ENCODE measurements at regions not wholly inside any gene's neighbourhood (a gene's known extent, or its start where the extent isn't known, plus 50 kb on each side); places are given as distances from the start of the nearest gene placed in this dataset.
A peak's percentile ranks its signal among the peaks of the same experiment; 100 is the strongest.
"Not testable (repeated sequence)": the region's sequence is repeated elsewhere in the genome, so short reads cannot be mapped to it uniquely, and the experiment has no call there.

DNA sequence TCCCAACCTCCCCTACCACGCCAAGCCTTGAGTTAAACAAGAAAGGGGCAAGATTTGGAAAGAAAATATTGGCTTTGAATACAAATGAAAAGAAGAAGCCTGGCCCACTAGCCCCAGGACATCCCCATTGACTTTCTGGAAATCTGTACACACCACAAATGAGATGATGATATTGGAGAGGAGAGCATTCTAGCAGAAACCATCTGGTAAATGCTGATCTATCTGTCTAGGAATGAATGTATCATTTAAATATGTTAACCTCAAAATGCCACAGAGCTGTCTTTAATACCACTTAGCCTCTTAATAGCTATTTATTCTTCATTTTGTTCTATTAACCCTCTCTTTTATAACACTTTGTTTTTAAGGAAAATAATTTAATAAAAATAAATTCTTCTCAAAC is 270.2 kb upstream of the PDE4D start:
- DNase-seq, result no peak

DNA sequence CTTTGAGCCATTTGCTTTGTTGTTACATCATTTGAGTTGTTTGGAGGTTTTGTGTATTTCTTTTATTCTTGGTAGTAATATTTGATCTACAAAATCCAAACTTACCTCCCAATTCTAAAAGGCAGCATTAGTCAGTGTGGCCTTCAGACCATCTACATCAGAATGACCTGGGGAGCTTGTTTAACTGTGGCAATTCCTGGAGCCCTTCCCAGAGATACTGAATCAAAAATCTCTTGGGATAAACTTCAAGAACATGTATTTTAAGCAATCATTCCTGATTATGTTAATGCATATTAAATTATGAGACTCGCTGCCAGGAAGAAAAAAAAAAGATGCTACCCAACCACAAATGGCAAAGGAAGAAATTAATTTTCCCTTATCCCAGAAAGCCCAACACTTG is 268.9 kb upstream of the PDE4D start:
- no peak for DNase-seq

DNA sequence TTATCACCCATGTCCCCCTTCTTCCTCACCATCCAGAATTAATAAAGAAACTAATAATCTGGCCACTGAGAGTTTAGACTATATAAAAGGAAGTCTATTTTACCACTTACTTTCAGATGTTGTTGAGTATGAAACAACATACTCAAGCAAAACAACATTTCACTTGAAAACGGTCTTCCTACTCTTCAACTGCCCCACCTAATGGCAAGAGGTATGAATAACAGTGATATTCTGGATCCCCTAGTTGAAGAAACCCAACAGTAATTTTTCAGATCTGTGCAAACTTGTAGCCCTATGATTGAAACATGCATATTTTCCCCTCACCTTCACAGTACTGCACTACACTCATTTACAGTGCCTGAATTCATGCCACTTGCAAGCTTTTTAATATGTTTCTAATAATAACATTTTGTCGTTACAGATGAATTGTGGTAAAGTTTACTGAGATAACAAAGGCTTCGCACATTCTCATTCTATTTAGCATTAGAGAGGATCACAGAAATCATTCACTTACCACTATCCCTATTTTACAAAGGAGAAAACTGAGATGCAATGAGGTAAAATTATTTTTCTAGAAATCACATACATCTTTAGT is 267.9 kb upstream of the PDE4D start:
- peak; percentile 4 for DNase-seq

DNA sequence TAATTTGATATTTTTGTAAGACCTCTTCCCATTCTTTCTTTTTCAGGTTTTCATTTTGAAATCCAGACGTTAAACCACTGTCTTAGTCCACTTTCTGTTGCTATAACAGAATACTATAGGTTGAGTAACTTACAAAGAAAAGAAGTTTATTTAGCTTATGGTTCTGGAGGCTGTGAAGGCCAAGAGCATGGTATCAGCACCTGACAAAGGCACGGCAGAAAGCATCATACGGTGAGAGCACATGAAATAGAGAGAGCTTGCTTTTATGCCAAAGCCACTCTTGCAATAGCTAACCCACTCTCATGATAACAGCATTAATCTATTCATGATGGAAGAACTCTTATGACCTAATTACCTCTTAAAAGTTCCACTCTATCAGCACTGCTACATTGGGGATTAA is 255.6 kb upstream of the PDE4D start:
- no peak for DNase-seq

GRCh38 chr5:60148366-60148765 is 254.8 kb upstream of the PDE4D start:
- no peak for DNase-seq

GRCh38 chr5:60147791-60148190 is 254.3 kb upstream of the PDE4D start:
- no peak for DNase-seq

- DNase-seq, result no peak
These were observed 250.5 kb upstream of the PDE4D start for GRCh38 chr5:60143942-60144549.

DNA sequence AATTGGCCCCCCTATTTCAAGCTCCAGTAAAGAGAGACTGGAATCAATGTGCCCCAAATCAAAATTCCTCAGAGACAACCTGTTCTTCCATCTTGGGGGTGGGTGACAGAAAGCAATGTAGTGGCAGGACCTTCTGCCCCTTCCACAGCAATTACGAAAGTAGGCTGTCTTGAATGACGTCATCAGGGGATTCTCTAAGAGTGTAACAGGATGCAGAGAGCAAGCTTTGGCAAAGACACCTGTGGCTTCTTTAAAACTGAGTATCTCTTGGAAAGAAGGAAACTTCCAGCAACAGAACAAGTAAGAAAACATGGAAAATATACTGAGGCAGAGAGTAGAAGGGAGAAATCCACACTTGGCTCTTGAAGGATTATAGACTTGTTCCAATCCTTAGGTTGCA is 247.6 kb upstream of the PDE4D start:
- DNase-seq, result no peak

DNA sequence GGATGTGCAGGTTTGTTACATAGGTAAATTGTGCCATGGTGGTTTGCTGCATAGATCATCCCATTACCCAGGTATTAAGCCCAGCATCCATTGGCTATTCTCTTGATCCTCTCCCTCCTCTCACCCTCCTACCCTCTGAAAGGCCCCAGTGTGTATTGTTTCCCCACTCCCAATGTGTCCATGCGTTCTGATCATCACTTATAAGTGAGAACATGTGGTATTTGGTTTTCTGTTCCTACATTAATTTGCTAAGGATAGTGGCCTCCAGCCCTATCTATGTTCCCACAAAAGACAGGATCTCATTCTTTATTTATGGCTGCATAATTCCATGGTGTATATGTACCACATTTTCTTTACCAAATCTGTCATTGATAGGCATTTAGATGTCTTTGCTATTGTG is 243.3 kb upstream of the PDE4D start:
- no peak for DNase-seq

DNA sequence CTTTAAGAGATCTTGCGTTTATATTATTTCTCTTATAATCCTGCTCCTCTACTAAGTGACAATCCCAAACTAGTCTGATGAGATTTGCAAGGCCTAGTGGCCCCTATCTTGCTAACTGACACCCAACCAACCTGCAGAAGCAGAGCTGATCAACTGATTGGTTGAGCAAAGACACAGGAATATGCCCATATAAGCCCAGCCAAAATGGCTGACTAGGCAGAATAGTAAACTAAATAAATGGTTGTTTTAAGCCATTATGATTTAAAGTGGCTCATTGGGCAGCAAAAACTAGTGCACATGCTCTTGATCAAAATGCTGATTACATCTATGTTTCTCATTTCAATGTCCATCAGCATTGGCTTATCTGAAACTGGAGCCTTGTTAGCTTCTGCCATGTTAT is 238.0 kb upstream of the PDE4D start:
- no peak for DNase-seq

DNA sequence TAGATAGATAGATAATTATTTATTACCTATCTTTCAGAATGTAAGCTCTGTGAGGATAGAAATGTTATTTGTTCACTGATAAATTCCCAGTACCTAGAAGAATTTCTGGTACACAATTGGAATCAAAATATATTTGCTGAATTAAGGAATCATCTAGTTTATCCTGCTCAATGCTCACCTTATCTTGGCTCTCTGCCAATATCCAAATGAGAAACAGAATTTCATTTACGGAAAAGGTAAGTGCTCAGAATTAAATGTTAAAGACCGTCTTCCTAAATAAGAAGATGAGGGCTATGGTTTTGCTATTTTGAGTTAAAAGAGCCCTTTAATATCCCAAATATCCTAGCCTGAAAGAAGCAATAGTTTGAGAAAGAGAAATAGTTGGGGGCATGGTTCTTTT is 232.1 kb upstream of the PDE4D start:
- DNase-seq, result no peak

GRCh38 chr5:60102961-60103693 is 209.6 kb upstream of the PDE4D start:
- DNase-seq, result no peak

DNA sequence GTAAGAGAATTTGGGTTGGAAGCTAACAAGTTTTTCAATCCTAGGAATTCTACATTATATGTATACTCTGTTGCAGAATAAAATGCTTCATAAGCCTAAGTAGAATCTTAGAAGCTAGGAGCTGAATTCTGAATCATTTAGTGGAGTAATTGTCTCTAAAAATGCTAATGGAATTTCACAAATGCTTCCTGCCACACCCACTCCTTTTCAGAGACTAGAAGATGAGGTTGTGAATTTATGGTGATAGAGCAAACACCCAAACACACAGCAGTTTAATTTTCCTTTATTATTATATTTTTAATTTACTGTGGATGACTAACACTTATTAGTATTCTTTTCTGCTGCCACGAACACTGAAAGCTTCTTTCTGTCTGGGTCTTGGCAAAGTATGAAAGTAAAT is 208.0 kb upstream of the PDE4D start:
- no peak for DNase-seq

GRCh38 chr5:60092671-60093422 is 199.3 kb upstream of the PDE4D start:
- DNase-seq, result no peak

- no peak for DNase-seq
These were observed 193.1 kb upstream of the PDE4D start for GRCh38 chr5:60086583-60086982.

- no peak for DNase-seq
These were observed 190.7 kb upstream of the PDE4D start for GRCh38 chr5:60084226-60084625.

- no peak for DNase-seq
These were observed 183.8 kb upstream of the PDE4D start for GRCh38 chr5:60077292-60077691.

- DNase-seq, result no peak
These were observed 183.2 kb upstream of the PDE4D start for GRCh38 chr5:60076746-60077145.

GRCh38 chr5:60066502-60066901 is 173.0 kb upstream of the PDE4D start:
- DNase-seq, result no peak

- no peak for DNase-seq
These were observed 166.9 kb upstream of the PDE4D start for GRCh38 chr5:60060389-60060788.

GRCh38 chr5:60056191-60056590 is 162.7 kb upstream of the PDE4D start:
- no peak for DNase-seq

DNA sequence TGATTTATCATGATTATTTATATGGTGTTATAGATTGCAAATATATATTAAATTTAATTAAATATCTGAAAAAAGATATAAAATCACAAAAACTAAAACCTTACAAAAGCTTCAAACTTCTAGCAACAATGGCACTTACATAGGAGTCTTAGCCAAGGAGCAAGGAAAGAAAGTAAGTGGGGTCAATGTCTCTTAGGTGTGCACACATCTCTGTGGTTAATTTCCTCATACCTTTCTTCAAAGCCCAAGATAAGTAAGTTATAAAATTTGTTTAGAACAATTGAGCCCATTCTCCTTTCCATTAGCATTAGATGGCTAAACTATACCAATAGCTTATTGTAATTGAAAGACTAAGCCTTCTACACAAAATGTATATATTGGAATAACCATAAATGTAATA is 161.6 kb upstream of the PDE4D start:
- no peak for DNase-seq

GRCh38 chr5:60041996-60042664 is 148.6 kb upstream of the PDE4D start:
- not testable (repeated sequence) for DNase-seq

All from NCI-H1694 treated with DMSO at 0.1 percent for 48 hours (cell line).